HG03039 (cell line): ENCODE measurements at regions not wholly inside any gene's neighbourhood (a gene's known extent, or its start where the extent isn't known, plus 50 kb on each side); places are given as distances from the start of the nearest gene placed in this dataset.

Source experiments
- ATAC-seq: cut with Tn5 transposase; IDR thresholded peaks from one replicate; pipeline ENCODE4 v1.9.1; 2021; ENCODE audit warnings: mild to moderate bottlenecking, moderate library complexity; ENCODE audit not compliant: unreplicated experiment

DNA sequence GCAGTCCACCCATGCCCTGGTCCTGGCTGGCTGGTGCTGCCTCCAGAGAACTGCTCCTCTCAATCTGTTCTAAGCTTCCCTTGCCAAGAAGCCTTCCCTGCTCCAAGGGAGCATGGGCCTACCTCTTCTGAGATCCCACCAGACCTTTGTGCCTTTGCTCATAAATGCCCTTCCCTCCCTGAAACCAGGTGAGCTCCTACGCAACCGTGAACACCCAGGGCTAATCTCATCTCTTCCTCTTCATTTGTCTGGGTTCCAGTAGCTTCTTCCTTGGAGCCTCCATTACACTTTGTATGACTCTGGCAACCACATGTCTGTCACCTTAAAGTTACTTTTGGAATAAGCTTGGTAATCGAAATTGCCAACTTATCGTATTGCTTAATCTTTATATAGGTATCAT is 270.6 kb downstream of the PBX3 start:
- no peak for ATAC-seq

DNA sequence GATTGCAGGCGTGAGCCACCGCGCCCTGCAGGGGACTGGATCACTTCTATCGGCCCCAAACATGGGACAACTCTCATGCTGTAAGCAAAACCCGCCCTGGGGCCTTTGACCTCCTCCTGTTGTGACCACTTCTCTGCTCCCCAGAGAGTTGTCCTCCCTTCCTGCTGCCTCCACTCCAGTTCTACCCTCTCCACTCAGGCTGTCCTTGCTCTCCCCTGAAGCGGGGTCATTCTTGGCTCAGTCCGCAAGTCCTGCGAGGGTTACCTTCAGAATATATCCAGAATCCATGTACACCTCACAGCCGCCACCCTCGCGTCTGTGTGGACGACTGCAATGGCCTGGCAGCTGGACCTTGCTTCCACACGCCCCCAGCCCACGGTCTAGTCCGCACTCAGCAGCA is 273.7 kb downstream of the PBX3 start:
- no peak for ATAC-seq

GRCh38 chr9:126023962-126024361 is 276.8 kb downstream of the PBX3 start:
- no peak for ATAC-seq

DNA sequence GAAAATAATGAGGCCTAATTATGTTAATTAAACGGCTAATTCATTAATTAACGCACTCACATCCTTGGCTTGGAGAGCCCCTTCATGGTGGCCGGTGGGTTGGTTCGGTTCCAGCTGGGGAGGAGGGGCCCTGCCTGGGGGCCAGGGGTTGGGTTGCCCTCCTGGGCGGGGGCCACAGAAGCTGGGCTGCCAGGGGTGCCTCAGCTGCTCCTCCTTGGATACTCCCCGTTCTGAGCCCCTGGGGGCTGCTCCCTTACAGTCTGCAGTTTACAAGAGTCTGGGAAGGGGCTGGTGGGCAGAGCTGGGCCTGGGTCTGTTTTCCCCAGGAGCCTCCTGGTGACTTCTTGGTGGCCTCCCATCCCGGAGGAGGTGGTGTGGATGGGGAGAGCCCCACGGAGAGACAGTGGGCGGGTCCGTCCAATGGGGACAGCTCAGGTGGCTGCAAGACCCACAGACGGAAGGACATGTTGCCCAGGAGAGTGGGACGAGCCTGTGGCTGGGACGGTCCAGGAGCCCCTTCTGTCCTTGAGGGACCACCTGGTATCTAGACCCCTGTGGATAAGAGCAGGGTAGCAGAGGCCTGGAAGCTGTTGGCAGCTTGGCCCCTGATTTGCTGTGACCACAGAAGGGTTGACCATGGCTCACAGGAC is 277.5 kb downstream of the PBX3 start:
- ATAC-seq = no peak

DNA sequence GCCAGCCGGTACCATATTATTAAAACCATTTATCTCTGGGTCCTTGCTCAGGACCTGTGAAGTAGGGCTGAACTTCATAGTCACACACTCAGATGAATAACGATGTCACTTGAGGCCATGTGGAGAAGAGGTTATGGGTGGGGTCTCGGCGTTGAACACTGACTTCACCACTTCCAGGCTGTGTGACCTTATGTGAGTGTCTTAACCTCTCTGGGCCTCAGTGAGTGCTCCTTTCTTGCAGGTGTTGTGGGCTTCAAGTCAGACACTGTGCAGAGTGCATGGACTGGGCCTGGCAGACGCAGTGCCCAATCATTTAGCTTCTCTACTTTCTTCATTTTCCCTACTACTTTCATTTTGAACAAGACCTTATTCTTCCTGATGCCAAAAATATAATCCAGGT is 278.8 kb downstream of the PBX3 start:
- ATAC-seq = no peak

DNA sequence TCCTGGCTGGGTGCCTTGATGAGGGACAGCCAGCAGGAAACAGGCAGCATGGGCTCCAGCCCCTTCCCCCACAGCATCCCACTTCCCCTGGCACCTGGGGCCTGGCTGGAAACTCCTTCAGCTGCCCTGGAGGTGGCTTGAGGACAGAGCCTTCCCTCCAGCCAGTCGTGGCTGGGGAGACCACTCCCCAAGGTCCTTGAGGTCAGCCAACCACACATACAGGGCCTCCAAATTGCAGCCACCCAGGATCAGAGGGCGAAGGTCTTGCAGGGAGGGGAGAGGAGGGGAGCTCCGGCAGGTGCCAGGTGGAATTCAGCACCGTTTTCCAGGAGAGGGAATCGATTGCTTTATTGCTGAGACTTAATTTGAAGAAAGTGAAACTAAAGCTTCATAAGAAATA is 280.4 kb downstream of the PBX3 start:
- no peak for ATAC-seq

- no peak for ATAC-seq
Observed at GRCh38 chr9:126028746-126029145, 281.6 kb downstream of the PBX3 start.

GRCh38 chr9:126030716-126031115 is 283.5 kb downstream of the PBX3 start:
- ATAC-seq = no peak

- ATAC-seq = no peak
Observed at GRCh38 chr9:126031116-126031515, 283.9 kb downstream of the PBX3 start.

- ATAC-seq = no peak
Observed at GRCh38 chr9:126032135-126032534, 285.0 kb downstream of the PBX3 start.

- ATAC-seq = no peak
Observed at GRCh38 chr9:126033318-126033717, 286.1 kb downstream of the PBX3 start.

- ATAC-seq = no peak
Observed at GRCh38 chr9:126033956-126034355, 286.8 kb downstream of the PBX3 start.

DNA sequence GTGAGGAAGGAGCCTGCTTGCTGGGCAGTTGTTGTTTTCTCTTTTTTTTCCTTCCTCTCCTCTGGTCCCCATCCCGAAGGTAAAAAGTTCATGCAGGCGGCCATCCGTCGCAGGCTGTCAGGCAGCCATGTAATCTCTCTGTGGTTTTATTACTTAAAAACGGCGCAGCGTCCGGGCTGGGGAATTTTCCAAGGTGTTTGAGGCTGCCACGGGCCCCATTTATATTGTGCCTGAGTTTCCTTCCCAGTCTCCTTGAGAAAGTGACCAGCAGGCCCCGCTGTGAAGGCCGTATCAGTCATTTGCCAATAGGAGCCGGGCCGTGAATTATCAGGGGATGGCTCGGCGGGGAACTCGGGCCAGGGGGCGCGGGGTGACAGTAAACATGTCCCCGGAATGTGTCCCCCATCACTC is 289.7 kb downstream of the PBX3 start:
- ATAC-seq = no peak

GRCh38 chr9:126038790-126039189 is 287.8 kb upstream of the MVB12B start:
- no peak for ATAC-seq

DNA sequence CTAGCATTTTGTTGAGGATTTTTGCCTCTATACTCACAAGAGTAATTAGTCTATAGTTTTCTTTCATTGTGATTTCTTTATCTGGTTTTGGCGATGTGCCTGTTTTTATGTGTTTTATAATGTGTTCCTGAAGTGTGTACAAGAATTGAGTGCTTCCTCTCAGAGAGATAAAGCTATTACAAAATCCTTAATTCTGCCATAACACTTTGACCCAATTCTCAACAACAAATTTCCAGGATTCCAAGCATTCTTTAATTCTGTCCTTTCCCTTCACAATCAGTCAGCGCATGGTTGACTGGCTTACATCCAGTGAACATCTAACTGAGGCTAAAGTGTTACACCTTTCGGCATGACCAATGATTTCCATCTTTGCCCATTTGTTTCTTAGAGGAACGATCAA is 282.9 kb upstream of the MVB12B start:
- no peak for ATAC-seq

- ATAC-seq = no peak
Observed at GRCh38 chr9:126049088-126049487, 277.5 kb upstream of the MVB12B start.

GRCh38 chr9:126049896-126050604 is 276.6 kb upstream of the MVB12B start:
- no peak for ATAC-seq

GRCh38 chr9:126050605-126050990 is 276.0 kb upstream of the MVB12B start:
- no peak for ATAC-seq

DNA sequence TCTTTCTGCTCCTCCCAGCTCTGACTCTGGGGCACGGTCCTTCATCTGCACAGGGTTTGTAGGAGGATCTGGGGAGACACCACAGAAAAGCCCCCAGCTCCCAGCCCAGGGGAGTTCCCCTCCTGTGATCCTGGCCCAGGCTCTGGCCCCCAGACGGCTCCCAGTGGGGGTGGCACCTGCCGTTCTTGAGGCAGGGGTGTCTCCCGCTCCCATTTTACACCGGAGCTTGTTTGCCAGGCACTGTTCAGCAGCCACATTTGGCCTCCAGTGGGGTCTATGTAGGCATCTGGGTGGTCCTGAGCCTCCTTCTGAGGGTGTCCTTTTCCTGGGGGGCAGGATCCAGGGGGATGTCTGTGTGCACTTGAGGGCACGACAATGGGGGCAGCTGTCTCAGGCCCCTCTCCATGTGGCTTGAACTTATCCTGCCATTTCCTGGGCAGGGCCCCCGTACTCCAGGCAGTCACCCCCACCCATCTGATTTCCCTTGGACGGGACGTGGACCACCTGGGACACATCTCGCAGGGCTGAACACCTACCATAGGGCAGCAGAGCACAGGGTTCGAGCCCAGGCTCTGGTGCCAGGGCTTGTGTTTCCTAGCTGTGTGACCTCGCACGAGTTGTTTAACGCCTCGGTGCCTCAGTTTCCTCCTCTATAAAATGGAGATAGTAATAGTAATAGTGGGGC is 275.0 kb upstream of the MVB12B start:
- ATAC-seq = no peak

DNA sequence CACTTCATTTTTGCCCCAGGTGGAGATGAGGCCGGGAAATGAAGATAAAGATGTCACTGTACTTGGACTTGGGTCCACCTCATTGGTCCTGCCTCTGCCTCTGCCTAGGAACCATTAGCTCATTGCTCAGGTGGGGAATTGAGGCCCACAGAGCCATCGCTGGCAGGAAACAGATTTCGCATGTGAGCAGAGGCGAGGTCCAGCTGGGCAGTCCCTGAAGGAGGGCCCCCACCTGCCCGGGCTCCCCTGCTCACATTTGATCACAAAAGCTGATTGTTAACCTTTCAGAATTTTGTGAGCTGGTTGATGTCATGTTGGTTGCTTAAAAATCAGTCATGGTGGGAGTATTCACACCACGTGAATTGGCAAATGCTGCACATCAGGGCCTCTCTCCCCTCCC is 273.8 kb upstream of the MVB12B start:
- ATAC-seq = no peak

GRCh38 chr9:126053913-126054312 is 272.7 kb upstream of the MVB12B start:
- no peak for ATAC-seq

DNA sequence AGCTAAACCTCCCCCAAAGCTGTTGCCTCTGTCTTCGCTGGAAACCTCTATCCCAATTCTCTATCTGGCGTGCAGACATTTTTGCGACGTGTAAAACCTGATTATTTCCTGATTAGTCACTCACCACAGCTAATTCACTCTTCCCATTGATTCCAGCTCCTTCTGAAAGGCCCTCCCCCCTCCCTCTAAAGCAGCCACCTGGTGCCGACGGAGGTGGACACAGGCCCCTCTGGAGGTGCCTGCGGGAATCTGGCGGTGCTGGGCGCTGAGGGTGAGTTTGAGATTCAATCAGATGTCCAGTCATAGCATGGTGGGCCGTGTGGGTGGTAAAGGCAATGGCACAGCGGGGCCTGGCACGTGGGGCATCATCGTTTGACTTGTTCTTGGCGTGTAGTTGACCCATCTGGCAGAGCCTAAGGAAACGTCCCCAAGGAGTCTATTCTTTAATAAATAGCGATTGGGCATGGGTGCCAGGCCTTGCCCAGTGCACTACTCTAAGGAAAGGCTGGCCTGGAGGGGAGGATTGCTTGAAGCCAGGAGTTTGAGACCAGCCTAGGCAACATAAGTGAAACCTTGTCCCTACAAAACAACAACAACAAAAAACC is 271.1 kb upstream of the MVB12B start:
- ATAC-seq = no peak
